Skeletal muscle tissue (tissue), 3 donors: ENCODE measurements at regions not wholly inside any gene's neighbourhood (a gene's known extent, or its start where the extent isn't known, plus 50 kb on each side); places are given as distances from the start of the nearest gene placed in this dataset.

ENCODE experiments used
- H3K27ac ChIP-seq: one replicate; pipeline ENCODE4 v1.7.0; 2013; ENCODE audit warnings: mild to moderate bottlenecking, low read depth, low read length, inconsistent platforms
- H3K27me3 ChIP-seq, 3 donors: one replicate each; pipeline ENCODE4 v1.7.0; 2013; ENCODE audit warnings: low read length in 3 of 3; ENCODE audit not compliant: control insufficient read depth in 3 of 3, insufficient read depth in 3 of 3
- H3K36me3 ChIP-seq, 3 donors: one replicate each; pipeline ENCODE4 v1.7.0; 2013; ENCODE audit warnings: low read length in 3 of 3; ENCODE audit not compliant: control insufficient read depth in 3 of 3, insufficient read depth in 3 of 3
- H3K4me1 ChIP-seq, 3 donors: one replicate each; pipeline ENCODE4 v1.7.0; 2013; ENCODE audit warnings: low read length in 3 of 3, mild to moderate bottlenecking in 3 of 3; ENCODE audit not compliant: control insufficient read depth in 3 of 3, insufficient read depth in 3 of 3
- H3K4me3 ChIP-seq, 3 donors: one replicate each; pipeline ENCODE4 v1.7.0; 2013; ENCODE audit warnings: low read length in 3 of 3
- H3K9ac ChIP-seq, 3 donors: one replicate each; pipeline ENCODE4 v1.7.0; 2013; ENCODE audit warnings: low read length in 3 of 3, mild to moderate bottlenecking in 3 of 3, moderate library complexity in 2 of 3, low read depth in 1 of 3
- H3K9me3 ChIP-seq, 3 donors: one replicate each; pipeline ENCODE4 v1.7.0; 2013; ENCODE audit warnings: low read length in 3 of 3; ENCODE audit not compliant: control insufficient read depth in 3 of 3
- donor health status: Osteomylitis.

- H3K27me3 ChIP-seq = no peaks in the 10 kb centered on the region
- H3K4me3 ChIP-seq = no peak overlapping the region
- H3K36me3 ChIP-seq = no peaks in the 10 kb centered on the region
- peaks cover 2 to 14% (median 4%) of the 10 kb centered on the region in 3 donors for H3K4me1 ChIP-seq
- H3K9me3 ChIP-seq = no peaks in the 10 kb centered on the region
- H3K9ac ChIP-seq = no peak overlapping the region
- no peak overlapping the region for H3K27ac ChIP-seq
These were observed 53.1 kb upstream of the HMCN1 start for GRCh38 chr1:185681034-185681633.

GRCh38 chr1:185680453-185680852, 53.7 kb upstream of the HMCN1 start:
- H3K9me3 ChIP-seq = no peaks in the 10 kb centered on the region
- no peak overlapping the region for H3K27ac ChIP-seq
- no peaks in the 10 kb centered on the region for H3K36me3 ChIP-seq
- no peaks in the 10 kb centered on the region for H3K27me3 ChIP-seq
- peaks cover 2 to 14% (median 4%) of the 10 kb centered on the region in 3 donors for H3K4me1 ChIP-seq
- H3K9ac ChIP-seq = no peak overlapping the region
- no peak overlapping the region for H3K4me3 ChIP-seq

GRCh38 chr1:185679220-185679619, 55.0 kb upstream of the HMCN1 start:
- no peak overlapping the region for H3K4me3 ChIP-seq
- H3K27me3 ChIP-seq = no peaks in the 10 kb centered on the region
- no peak overlapping the region for H3K9ac ChIP-seq
- H3K36me3 ChIP-seq = no peaks in the 10 kb centered on the region
- no peak overlapping the region for H3K27ac ChIP-seq
- no peaks in the 10 kb centered on the region for H3K9me3 ChIP-seq
- H3K4me1 ChIP-seq = peaks cover 2 to 14% (median 4%) of the 10 kb centered on the region in 3 donors

- Histone ChIP-seq H3K27me3 (no peaks in the 10 kb centered on the region), H3K4me3 (no peak overlapping the region), H3K36me3 (no peaks in the 10 kb centered on the region), H3K27ac (no peak overlapping the region), H3K9ac (no peak overlapping the region), H3K4me1 (peaks cover 2 to 14% (median 4%) of the 10 kb centered on the region in 3 donors), H3K9me3 (no peaks in the 10 kb centered on the region)
These were observed 57.2 kb upstream of the HMCN1 start for GRCh38 chr1:185676969-185677368.

GRCh38 chr1:185674201-185674600, 60.0 kb upstream of the HMCN1 start:
- Histone ChIP-seq H3K9me3 (no peaks in the 10 kb centered on the region), H3K9ac (no peak overlapping the region), H3K4me1 (peaks cover 0 to 2% (median 1%) of the 10 kb centered on the region in 3 donors), H3K4me3 (no peak overlapping the region), H3K36me3 (no peaks in the 10 kb centered on the region), H3K27me3 (no peaks in the 10 kb centered on the region), H3K27ac (peak overlapping the region; percentile 51)

- Histone ChIP-seq H3K36me3 (no peaks in the 10 kb centered on the region), H3K4me1 (peaks cover 0 to 2% (median 0%) of the 10 kb centered on the region in 3 donors), H3K9me3 (no peaks in the 10 kb centered on the region), H3K4me3 (no peak overlapping the region), H3K9ac (no peak overlapping the region), H3K27ac (peak overlapping the region; percentile 48), H3K27me3 (no peaks in the 10 kb centered on the region)
These were observed 61.4 kb upstream of the HMCN1 start for GRCh38 chr1:185672719-185673360.

GRCh38 chr1:185670187-185670627, 64.0 kb upstream of the HMCN1 start:
- Histone ChIP-seq H3K27ac (no peak overlapping the region), H3K27me3 (no peaks in the 10 kb centered on the region), H3K36me3 (no peaks in the 10 kb centered on the region), H3K4me3 (no peak overlapping the region), H3K4me1 (peaks cover 0 to 2% (median 0%) of the 10 kb centered on the region in 3 donors), H3K9me3 (no peaks in the 10 kb centered on the region), H3K9ac (no peak overlapping the region)

- Histone ChIP-seq H3K27ac (no peak overlapping the region), H3K4me3 (no peak overlapping the region), H3K27me3 (no peaks in the 10 kb centered on the region), H3K9me3 (no peaks in the 10 kb centered on the region), H3K9ac (no peak overlapping the region), H3K36me3 (no peaks in the 10 kb centered on the region), H3K4me1 (peaks cover 0 to 2% (median 0%) of the 10 kb centered on the region in 3 donors)
These were observed 66.2 kb upstream of the HMCN1 start for GRCh38 chr1:185668013-185668412.

- no peaks in the 10 kb centered on the region for H3K36me3 ChIP-seq
- no peak overlapping the region for H3K27ac ChIP-seq
- no peaks in the 10 kb centered on the region for H3K27me3 ChIP-seq
- H3K9ac ChIP-seq = no peak overlapping the region
- peaks cover 0 to 2% (median 0%) of the 10 kb centered on the region in 3 donors for H3K4me1 ChIP-seq
- H3K9me3 ChIP-seq = no peaks in the 10 kb centered on the region
- no peak overlapping the region for H3K4me3 ChIP-seq
These were observed 67.6 kb upstream of the HMCN1 start for GRCh38 chr1:185666582-185666981.

GRCh38 chr1:185663771-185664296, 70.4 kb upstream of the HMCN1 start:
- no peak overlapping the region for H3K9ac ChIP-seq
- H3K36me3 ChIP-seq = no peaks in the 10 kb centered on the region
- H3K4me1 ChIP-seq = no peaks in the 10 kb centered on the region
- no peaks in the 10 kb centered on the region for H3K9me3 ChIP-seq
- H3K27ac ChIP-seq = no peak overlapping the region
- H3K4me3 ChIP-seq = no peak overlapping the region
- no peaks in the 10 kb centered on the region for H3K27me3 ChIP-seq
